ENCODE measurements at regions not wholly inside any gene's neighbourhood (a gene's known extent, or its start where the extent isn't known, plus 50 kb on each side); places are given as distances from the start of the nearest gene placed in this dataset.

- Histone ChIP-seq H3K27ac (ENCODE audit: low read length) (no peak overlapping the region), H4K20me1 (ENCODE audit: insufficient read depth) (no peaks in the 10 kb centered on the region), H3K4me2 (ENCODE audit: low read length) (no peak overlapping the region), H3F3A (ENCODE audit: insufficient read depth, low read length, poor library complexity, severe bottlenecking) (no peaks in the 10 kb centered on the region), H2AFZ (ENCODE audit: low read depth, low read length) (no peak overlapping the region), H3K36me3 (ENCODE audit: insufficient read depth, low read length) (no peaks in the 10 kb centered on the region), H3K9me3 (ENCODE audit: low read length) (no peaks in the 10 kb centered on the region), H3K79me2 (replicated peaks; ENCODE audit: insufficient read depth, low read length) (no peaks in the 10 kb centered on the region), H3K4me3 (ENCODE audit: low read length) (no peak overlapping the region), H3K27me3 (ENCODE audit: insufficient read depth, low read depth, low read length) (no peaks in the 10 kb centered on the region), H3K9me2 (ENCODE audit: insufficient read depth, low read length) (no peaks in the 10 kb centered on the region), H3K9ac (ENCODE audit: low read length) (no peak overlapping the region)
- no peak for TF ChIP-seq POLR2AphosphoS5 (IDR thresholded peaks at IDR 0.05)
- TF ChIP-seq EP300 (conservative IDR thresholded peaks at IDR 0.05; ENCODE audit: poor library complexity, severe bottlenecking), result no peak
- no peak for TF ChIP-seq TAF1 (IDR thresholded peaks at IDR 0.05; ENCODE audit: low read depth)
- no peak for TF ChIP-seq SMC3 (conservative IDR thresholded peaks at IDR 0.05; ENCODE audit: poor library complexity)
- TF ChIP-seq, protein P1, sequence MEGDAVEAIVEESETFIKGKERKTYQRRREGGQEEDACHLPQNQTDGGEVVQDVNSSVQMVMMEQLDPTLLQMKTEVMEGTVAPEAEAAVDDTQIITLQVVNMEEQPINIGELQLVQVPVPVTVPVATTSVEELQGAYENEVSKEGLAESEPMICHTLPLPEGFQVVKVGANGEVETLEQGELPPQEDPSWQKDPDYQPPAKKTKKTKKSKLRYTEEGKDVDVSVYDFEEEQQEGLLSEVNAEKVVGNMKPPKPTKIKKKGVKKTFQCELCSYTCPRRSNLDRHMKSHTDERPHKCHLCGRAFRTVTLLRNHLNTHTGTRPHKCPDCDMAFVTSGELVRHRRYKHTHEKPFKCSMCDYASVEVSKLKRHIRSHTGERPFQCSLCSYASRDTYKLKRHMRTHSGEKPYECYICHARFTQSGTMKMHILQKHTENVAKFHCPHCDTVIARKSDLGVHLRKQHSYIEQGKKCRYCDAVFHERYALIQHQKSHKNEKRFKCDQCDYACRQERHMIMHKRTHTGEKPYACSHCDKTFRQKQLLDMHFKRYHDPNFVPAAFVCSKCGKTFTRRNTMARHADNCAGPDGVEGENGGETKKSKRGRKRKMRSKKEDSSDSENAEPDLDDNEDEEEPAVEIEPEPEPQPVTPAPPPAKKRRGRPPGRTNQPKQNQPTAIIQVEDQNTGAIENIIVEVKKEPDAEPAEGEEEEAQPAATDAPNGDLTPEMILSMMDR (IDR thresholded peaks at IDR 0.05; ENCODE audit: poor library complexity, severe bottlenecking), result no peak
- TF ChIP-seq EZH2 (IDR thresholded peaks at IDR 0.05; ENCODE audit: borderline replicate concordance, insufficient read depth, low read length, poor library complexity, severe bottlenecking), result no peak
- TF ChIP-seq, protein P2, sequence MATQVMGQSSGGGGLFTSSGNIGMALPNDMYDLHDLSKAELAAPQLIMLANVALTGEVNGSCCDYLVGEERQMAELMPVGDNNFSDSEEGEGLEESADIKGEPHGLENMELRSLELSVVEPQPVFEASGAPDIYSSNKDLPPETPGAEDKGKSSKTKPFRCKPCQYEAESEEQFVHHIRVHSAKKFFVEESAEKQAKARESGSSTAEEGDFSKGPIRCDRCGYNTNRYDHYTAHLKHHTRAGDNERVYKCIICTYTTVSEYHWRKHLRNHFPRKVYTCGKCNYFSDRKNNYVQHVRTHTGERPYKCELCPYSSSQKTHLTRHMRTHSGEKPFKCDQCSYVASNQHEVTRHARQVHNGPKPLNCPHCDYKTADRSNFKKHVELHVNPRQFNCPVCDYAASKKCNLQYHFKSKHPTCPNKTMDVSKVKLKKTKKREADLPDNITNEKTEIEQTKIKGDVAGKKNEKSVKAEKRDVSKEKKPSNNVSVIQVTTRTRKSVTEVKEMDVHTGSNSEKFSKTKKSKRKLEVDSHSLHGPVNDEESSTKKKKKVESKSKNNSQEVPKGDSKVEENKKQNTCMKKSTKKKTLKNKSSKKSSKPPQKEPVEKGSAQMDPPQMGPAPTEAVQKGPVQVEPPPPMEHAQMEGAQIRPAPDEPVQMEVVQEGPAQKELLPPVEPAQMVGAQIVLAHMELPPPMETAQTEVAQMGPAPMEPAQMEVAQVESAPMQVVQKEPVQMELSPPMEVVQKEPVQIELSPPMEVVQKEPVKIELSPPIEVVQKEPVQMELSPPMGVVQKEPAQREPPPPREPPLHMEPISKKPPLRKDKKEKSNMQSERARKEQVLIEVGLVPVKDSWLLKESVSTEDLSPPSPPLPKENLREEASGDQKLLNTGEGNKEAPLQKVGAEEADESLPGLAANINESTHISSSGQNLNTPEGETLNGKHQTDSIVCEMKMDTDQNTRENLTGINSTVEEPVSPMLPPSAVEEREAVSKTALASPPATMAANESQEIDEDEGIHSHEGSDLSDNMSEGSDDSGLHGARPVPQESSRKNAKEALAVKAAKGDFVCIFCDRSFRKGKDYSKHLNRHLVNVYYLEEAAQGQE (IDR thresholded peaks at IDR 0.05; ENCODE audit: borderline replicate concordance), result no peak
- no peak for TF ChIP-seq RAD21 (conservative IDR thresholded peaks at IDR 0.05)
- no peak for TF ChIP-seq MXI1 (conservative IDR thresholded peaks at IDR 0.05; ENCODE audit: poor library complexity, severe bottlenecking)
Observed at GRCh38 chr14:58765418-58765831, 127.7 kb downstream of the DACT1 start.

DNA sequence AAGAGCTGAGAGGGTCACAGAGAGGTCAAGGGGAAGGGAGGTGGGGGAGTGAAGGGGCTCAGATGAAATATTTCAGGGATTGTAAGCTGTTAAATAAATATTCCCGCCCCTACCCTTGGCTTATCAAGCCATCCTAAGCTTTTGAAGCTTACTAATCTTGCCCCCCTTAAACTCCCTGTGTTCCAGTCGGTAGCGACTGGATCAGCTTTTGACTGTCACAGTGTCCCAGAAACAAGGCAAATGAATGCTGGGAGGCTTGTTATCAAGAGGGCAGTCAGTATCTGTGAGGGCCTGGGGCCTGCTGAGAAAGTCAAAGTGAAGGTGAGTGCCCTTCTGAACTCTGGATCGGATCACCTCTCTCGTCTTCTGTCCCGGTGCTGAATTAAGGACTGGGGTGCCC is 128.1 kb downstream of the DACT1 start:
- Histone ChIP-seq H3K9me3 (ENCODE audit: low read length) (no peaks in the 10 kb centered on the region), H3K27ac (ENCODE audit: low read length) (no peak overlapping the region), H3K79me2 (replicated peaks; ENCODE audit: insufficient read depth, low read length) (no peaks in the 10 kb centered on the region), H3K9me2 (ENCODE audit: insufficient read depth, low read length) (no peaks in the 10 kb centered on the region), H3K4me2 (ENCODE audit: low read length) (no peak overlapping the region), H3K9ac (ENCODE audit: low read length) (no peak overlapping the region), H3K4me3 (ENCODE audit: low read length) (no peak overlapping the region), H2AFZ (ENCODE audit: low read depth, low read length) (no peak overlapping the region), H3K27me3 (ENCODE audit: insufficient read depth, low read depth, low read length) (no peaks in the 10 kb centered on the region), H3F3A (ENCODE audit: insufficient read depth, low read length, poor library complexity, severe bottlenecking) (no peaks in the 10 kb centered on the region), H3K36me3 (ENCODE audit: insufficient read depth, low read length) (no peaks in the 10 kb centered on the region), H4K20me1 (ENCODE audit: insufficient read depth) (no peaks in the 10 kb centered on the region)
- no peak for TF ChIP-seq RAD21 (conservative IDR thresholded peaks at IDR 0.05)
